Calu3 (cell line): ENCODE measurements at regions not wholly inside any gene's neighbourhood (a gene's known extent, or its start where the extent isn't known, plus 50 kb on each side); places are given as distances from the start of the nearest gene placed in this dataset.
"Not testable (repeated sequence)": the region's sequence is repeated elsewhere in the genome, so short reads cannot be mapped to it uniquely, and the experiment has no call there.

ENCODE experiments used
- BruUV-seq: library from RNA; stranded (reverse); fragments of 400-500 nt; replicated peaks from 2 replicates; lab custom pipeline; 2021; lab: Mats Ljungman, UMichigan
- CTCF ChIA-PET: fragments of 300-600 bp; sonication (Branson Sonifier 250); formaldehyde crosslinking; loops from one replicate; lab custom pipeline; 2022; ENCODE audit warnings: antibody characterized with exemption; lab: Charles Lee
- DNase-seq: peaks from one replicate; pipeline ENCODE4 v3.0.0; 2022
- H3K27ac Mint-ChIP-seq: one replicate; pipeline ENCODE4 v1.8.0; 2022; ENCODE audit warnings: mixed read lengths; ENCODE audit not compliant: unreplicated experiment
- H3K27me3 Mint-ChIP-seq: one replicate; pipeline ENCODE4 v1.8.0; 2022; ENCODE audit warnings: mixed read lengths; ENCODE audit not compliant: unreplicated experiment
- H3K36me3 Mint-ChIP-seq: one replicate; pipeline ENCODE4 v1.8.0; 2022; ENCODE audit warnings: mild to moderate bottlenecking, moderate library complexity, mixed read lengths; ENCODE audit not compliant: insufficient read depth, unreplicated experiment
- H3K4me1 Mint-ChIP-seq: one replicate; pipeline ENCODE4 v1.8.0; 2022; ENCODE audit warnings: mild to moderate bottlenecking, low read depth, mixed read lengths; ENCODE audit not compliant: unreplicated experiment
- H3K4me3 Mint-ChIP-seq: one replicate; pipeline ENCODE4 v1.8.0; 2022; ENCODE audit warnings: mild to moderate bottlenecking, low read depth, moderate library complexity, mixed read lengths; ENCODE audit not compliant: unreplicated experiment
- H3K9me3 Mint-ChIP-seq: one replicate; pipeline ENCODE4 v1.8.0; 2022; ENCODE audit warnings: low read depth, mixed read lengths; ENCODE audit not compliant: unreplicated experiment
- CTCF ChIP-seq: fragments of 200-600 bp; IDR thresholded peaks from one replicate; pipeline ENCODE4 v1.8.0; 2022; ENCODE audit warnings: antibody characterized with exemption; ENCODE audit not compliant: unreplicated experiment
- intact Hi-C: fragments of 100-400 bp; cut with micrococcal nuclease; formaldehyde crosslinking; loops from one replicate; pipeline ENCODE4 v1.10.0; 2022; ENCODE audit not compliant: unreplicated experiment

- Mint-ChIP-seq H3K27ac (no peak overlapping the region), H3K36me3 (no peaks in the 10 kb centered on the region), H3K9me3 (no peaks in the 10 kb centered on the region), H3K27me3 (no peaks in the 10 kb centered on the region), H3K4me1 (no peaks in the 10 kb centered on the region), H3K4me3 (no peak overlapping the region)
- BruUV-seq = no TSS peak
- TF ChIP-seq CTCF = no peak
- CTCF ChIA-PET = interaction anchor here (0.7 kb wide), 1 partner anchor 751 kb away, joined by 3 read pairs; no protein-coding TSS in a partner anchor
- no peak for DNase-seq
- intact Hi-C loops = no loop called here
Observed at GRCh38 chr6:122178988-122179387, 220.5 kb upstream of the HSF2 start.

- no TSS peak for BruUV-seq
- H3K27ac Mint-ChIP-seq = no peak overlapping the region
- H3K9me3 Mint-ChIP-seq = no peaks in the 10 kb centered on the region
- no peak for TF ChIP-seq CTCF
- no peak overlapping the region for H3K4me3 Mint-ChIP-seq
- DNase-seq = no peak
- H3K36me3 Mint-ChIP-seq = no peaks in the 10 kb centered on the region
- CTCF ChIA-PET = no interaction called here
- no peaks in the 10 kb centered on the region for H3K27me3 Mint-ChIP-seq
- intact Hi-C loops = loop anchor here (5.0 to 10.0 kb wide), 3 partner anchors 148 to 1125 kb away; no protein-coding TSS in a partner anchor
- no peaks in the 10 kb centered on the region for H3K4me1 Mint-ChIP-seq
Observed at GRCh38 chr6:122180132-122180531, 219.3 kb upstream of the HSF2 start.

- no peak for DNase-seq
- Mint-ChIP-seq H3K27ac (no peak overlapping the region), H3K4me3 (no peak overlapping the region), H3K36me3 (no peaks in the 10 kb centered on the region), H3K27me3 (no peaks in the 10 kb centered on the region), H3K4me1 (no peaks in the 10 kb centered on the region), H3K9me3 (no peaks in the 10 kb centered on the region)
- no peak for TF ChIP-seq CTCF
- CTCF ChIA-PET = no interaction called here
- intact Hi-C loops = loop anchor here (5.0 to 10.0 kb wide), 3 partner anchors 150 to 1127 kb away; no protein-coding TSS in a partner anchor
- no TSS peak for BruUV-seq
Observed at GRCh38 chr6:122182061-122182460, 217.4 kb upstream of the HSF2 start.

GRCh38 chr6:122184401-122184827 lies 215.0 kb upstream of the HSF2 start:
- Mint-ChIP-seq H3K4me1 (no peaks in the 10 kb centered on the region), H3K36me3 (no peaks in the 10 kb centered on the region), H3K4me3 (no peak overlapping the region), H3K9me3 (no peaks in the 10 kb centered on the region), H3K27me3 (no peaks in the 10 kb centered on the region), H3K27ac (no peak overlapping the region)
- no peak for DNase-seq
- no peak for TF ChIP-seq CTCF
- CTCF ChIA-PET = interaction anchor here (0.6 to 1.0 kb wide), 3 partner anchors 8 to 754 kb away, joined by 3 read pairs; no protein-coding TSS in a partner anchor
- BruUV-seq = no TSS peak
- intact Hi-C loops = loop anchor here (1.0 to 10.0 kb wide), 4 partner anchors 152 to 1130 kb away; no protein-coding TSS in a partner anchor

GRCh38 chr6:122185458-122185857 lies 214.0 kb upstream of the HSF2 start:
- H3K27ac Mint-ChIP-seq, BruUV-seq, H3K9me3 Mint-ChIP-seq, H3K36me3 Mint-ChIP-seq, H3K4me1 Mint-ChIP-seq, H3K27me3 Mint-ChIP-seq, H3K4me3 Mint-ChIP-seq, CTCF ChIA-PET, DNase-seq: not testable (repeated sequence)
- intact Hi-C loops = loop anchor here (10.0 kb wide), 2 partner anchors 331 to 1131 kb away; no protein-coding TSS in a partner anchor
